K562 (cell line): ENCODE measurements at regions not wholly inside any gene's neighbourhood (a gene's known extent, or its start where the extent isn't known, plus 50 kb on each side); places are given as distances from the start of the nearest gene placed in this dataset.

Experiments used
- ATAC-seq: fragments of 200-7000 bp; cut with Tn5 transposase; 3 replicates; pipeline ENCODE4 v1.9.1; 2020; ENCODE audit warnings: moderate library complexity
- BruUV-seq: library from RNA; stranded (reverse); fragments of 400-500 nt; replicated peaks from 2 replicates; lab custom pipeline; 2021; lab: Mats Ljungman, UMichigan
- CTCF ChIA-PET: fragments of 300-600 bp; formaldehyde crosslinking; extraction: SDS; loops from one replicate; lab custom pipeline; 2021; ENCODE audit warnings: low intra/inter-chr PET ratio; lab: Yijun Ruan, JAX
- POLR2A ChIA-PET: fragments of 300-600, 350-650 bp; sonication (Branson Sonifier 250); formaldehyde crosslinking; extraction: SDS; loops from one replicate; lab custom pipeline; 2021; ENCODE audit warnings: antibody characterized with exemption, inconsistent platforms; lab: Yijun Ruan, JAX
- DNase-seq, 4 experiments: peaks; one replicate each; pipeline versions ENCODE4 v3.0.0 to v3.0.0-alpha.2; 2011 to 2018; ENCODE audit warnings: low spot score in 3 of 4, mixed read lengths in 3 of 4; ENCODE audit errors: extremely low read depth in 1 of 4
- FAIRE-seq: peaks from 2 replicates; lab custom pipeline; 2011; peaks lifted over from hg19 to GRCh38; lab: Jason Lieb, UNC
- H2AFZ ChIP-seq: 2 replicates; pipeline ENCODE4 v1.6.0; 2011; ENCODE audit warnings: low read depth, low read length, control low read depth, inconsistent platforms
- H3K27ac ChIP-seq: fragments of 200-600 bp; 3 replicates; pipeline ENCODE4 v1.8.0; 2011; ENCODE audit warnings: low read depth, mild to moderate bottlenecking, control low read depth, inconsistent platforms, low read length, moderate library complexity, mixed read lengths; ENCODE audit errors: extremely low read depth
- H3K27me3 ChIP-seq, 2 experiments: fragments of 300-600 bp in 1 of 2; 2 replicates in 1 of 2; 3 replicates in 1 of 2; pipeline versions ENCODE4 v1.6.0 to v1.8.0; 2011; ENCODE audit warnings: inconsistent platforms in 2 of 2, low read length in 2 of 2, mild to moderate bottlenecking in 1 of 2, mixed read lengths in 1 of 2, moderate library complexity in 1 of 2; ENCODE audit not compliant: control insufficient read depth in 2 of 2, insufficient read depth in 2 of 2
- H3K36me3 ChIP-seq: fragments of 300-600 bp; 3 replicates; pipeline ENCODE4 v1.8.0; 2011; ENCODE audit warnings: mild to moderate bottlenecking, low read length, inconsistent platforms; ENCODE audit not compliant: control insufficient read depth, insufficient read depth
- H3K4me1 ChIP-seq, 2 experiments: fragments of 200-600 bp in 1 of 2; replicated peaks in 1 of 2; 2 replicates in 1 of 2; 3 replicates in 1 of 2; pipeline versions ENCODE4 v1.5.1 to v1.8.0; 2011; ENCODE audit warnings: inconsistent platforms in 2 of 2, low read length in 2 of 2, mild to moderate bottlenecking in 1 of 2, mixed read lengths in 1 of 2, moderate library complexity in 1 of 2; ENCODE audit not compliant: control insufficient read depth in 2 of 2, insufficient read depth in 2 of 2
- H3K4me2 ChIP-seq: 2 replicates; pipeline ENCODE4 v1.6.1; 2011; ENCODE audit warnings: low read length, control low read depth, inconsistent platforms, mixed read lengths; ENCODE audit not compliant: insufficient read depth
- H3K4me3 ChIP-seq: fragments of 200-600 bp; sonication (generic), shearing (Covaris generic); 2 replicates; pipeline ENCODE4 v1.5.1; 2016; ENCODE audit warnings: control low read depth, inconsistent platforms
- H3K79me2 ChIP-seq: fragments of 200-600 bp; 3 replicates; pipeline ENCODE4 v1.8.0; 2011; ENCODE audit warnings: low read length, inconsistent platforms; ENCODE audit not compliant: control insufficient read depth, insufficient read depth
- H3K9ac ChIP-seq, 2 experiments: 2 replicates each; pipeline versions ENCODE4 v1.6.0 to v1.6.1; 2011; ENCODE audit warnings: low read depth in 2 of 2, low read length in 2 of 2, control low read depth in 1 of 2, inconsistent platforms in 1 of 2, mild to moderate bottlenecking in 1 of 2, mixed read lengths in 1 of 2; ENCODE audit not compliant: insufficient read depth in 1 of 2
- H3K9me1 ChIP-seq: one replicate; pipeline ENCODE4 v1.6.0; 2011; ENCODE audit warnings: inconsistent platforms, mild to moderate bottlenecking, low read length, moderate library complexity; ENCODE audit not compliant: control insufficient read depth, insufficient read depth
- H3K9me3 ChIP-seq: replicated peaks from 2 replicates; pipeline ENCODE4 v1.5.1; 2011; ENCODE audit warnings: low read depth, low read length, inconsistent platforms; ENCODE audit not compliant: control insufficient read depth, insufficient read depth
- H4K20me1 ChIP-seq: replicated peaks from 2 replicates; pipeline ENCODE4 v1.6.1; 2011; ENCODE audit warnings: low read length, inconsistent platforms, mixed read lengths; ENCODE audit not compliant: control insufficient read depth, insufficient read depth
- ASH1L ChIP-seq: fragments of 450-650 bp; IDR thresholded peaks from 2 replicates; pipeline ENCODE4 v1.6.1; 2018; ENCODE audit warnings: borderline replicate concordance, mild to moderate bottlenecking, low read depth; ENCODE audit not compliant: partially characterized antibody
- BDP1 ChIP-seq: IDR thresholded peaks from 3 replicates; pipeline ENCODE4 v1.6.1; 2011; ENCODE audit not compliant: insufficient read length, insufficient read depth
- BMI1 ChIP-seq: fragments of 150-350 bp; IDR thresholded peaks from 2 replicates; pipeline ENCODE4 v1.6.1; 2014; ENCODE audit warnings: low read length
- DIDO1 ChIP-seq: fragments of 450-650 bp; IDR thresholded peaks from 2 replicates; pipeline ENCODE4 v1.6.1; 2016; ENCODE audit warnings: low read depth, missing biosample characterization, missing genetic modification characterization
- E2F3 ChIP-seq: fragments of 250-450 bp; sonication (Bioruptor Pico); IDR thresholded peaks from 2 replicates; pipeline ENCODE4 v1.4.0; 2020; ENCODE audit warnings: mild to moderate bottlenecking
- ESRRA ChIP-seq: fragments of 450-650 bp; IDR thresholded peaks from 2 replicates; pipeline ENCODE4 v1.6.1; 2014; ENCODE audit warnings: low read depth, mild to moderate bottlenecking, moderate library complexity, borderline replicate concordance
- MTA2 ChIP-seq: fragments of 450-650 bp; IDR thresholded peaks from 2 replicates; pipeline ENCODE4 v1.6.1; 2016; ENCODE audit warnings: low read depth
- OTX1 ChIP-seq: fragments of 450-650 bp; formaldehyde crosslinking; IDR thresholded peaks from 2 replicates; pipeline ENCODE4 v1.4.0; 2022; ENCODE audit warnings: mild to moderate bottlenecking
- RBM17 ChIP-seq: fragments of 200-400 bp; formaldehyde crosslinking; IDR thresholded peaks from 2 replicates; pipeline ENCODE4 v1.6.1; 2017; ENCODE audit warnings: low read depth, mild to moderate bottlenecking, low read length, borderline replicate concordance
- SMARCB1 ChIP-seq: IDR thresholded peaks from 2 replicates; pipeline ENCODE4 v1.6.1; 2011; ENCODE audit warnings: improper control_type of control experiment, low read depth; ENCODE audit not compliant: insufficient read length
- TBL1XR1 ChIP-seq, 2 experiments: IDR thresholded peaks; 2 replicates each; pipeline ENCODE4 v1.6.1; 2012; ENCODE audit warnings: improper control_type of control experiment in 2 of 2, low read length in 2 of 2, mild to moderate bottlenecking in 1 of 2
- THRA ChIP-seq: fragments of 450-650 bp; IDR thresholded peaks from 2 replicates; pipeline ENCODE4 v1.6.1; 2017; ENCODE audit warnings: mild to moderate bottlenecking, moderate library complexity
- WGBS: fragments of 100-300 bp; shearing (Covaris generic); methylation state at CpG from one replicate; pipeline ENCODE4 v1.1.6; 2016; ENCODE audit warnings: low coverage, mixed read lengths; ENCODE audit not compliant: insufficient coverage; ENCODE audit errors: missing lambda C conversion rate; 5-methylcytosine and 5-hydroxymethylcytosine counted together
- in situ Hi-C: fragments of 300-500 bp; cut with MboI; formaldehyde crosslinking; loops from 4 replicates; pipeline ENCODE4 v1.15.0; 2018; ENCODE audit warnings: inconsistent platforms, mixed read lengths
- intact Hi-C: fragments of 100-400 bp; cut with micrococcal nuclease; formaldehyde crosslinking; loops from 2 replicates; pipeline ENCODE4 v1.14.2; 2022
- TF ChIP-seq, protein P1 (sequence below): sonication (generic); formaldehyde crosslinking; IDR thresholded peaks from 2 replicates; pipeline ENCODE4 v1.8.1; 2023; ENCODE audit warnings: missing genetic modification reagents, mild to moderate bottlenecking, borderline replicate concordance
- TF ChIP-seq, protein P2 (sequence below): fragments of 250-450 bp; sonication (Bioruptor Pico); IDR thresholded peaks from 2 replicates; pipeline ENCODE4 v1.8.0; 2021; ENCODE audit warnings: borderline replicate concordance, mild to moderate bottlenecking, moderate library complexity; ENCODE audit not compliant: poor library complexity, severe bottlenecking
- TF ChIP-seq, protein P3 (sequence below): fragments of 250-450 bp; sonication (Bioruptor Pico); IDR thresholded peaks from 2 replicates; pipeline ENCODE4 v1.8.0; 2022; ENCODE audit warnings: inconsistent platforms, mild to moderate bottlenecking, moderate library complexity, borderline replicate concordance

- ATAC-seq (no peak), FAIRE-seq (no peak), DNase-seq (no peak)
- H2AFZ ChIP-seq, result peak overlapping the region; percentile 77; the same call in 1 of the 2 replicates
- H3K27me3 ChIP-seq, result no peaks in the 10 kb centered on the region
- no peak overlapping the region for H3K4me3 ChIP-seq
- H4K20me1 ChIP-seq, result no peaks in the 10 kb centered on the region
- peaks cover 2% of the 10 kb centered on the region for H3K9me1 ChIP-seq
- no peak overlapping the region for H3K27ac ChIP-seq
- H3K9ac ChIP-seq, result no peak overlapping the region
- in situ Hi-C loops, result loop anchor here (5.0 kb wide), 2 partner anchors 114 to 259 kb away; no protein-coding TSS in a partner anchor
- WGBS, result 18% methylated on average over 3 of the region's 3 CpGs
- H3K36me3 ChIP-seq, result no peaks in the 10 kb centered on the region
- peaks cover 19 to 22% of the 10 kb centered on the region in 2 experiments for H3K4me1 ChIP-seq
- BruUV-seq, result no TSS peak
- CTCF ChIA-PET, result interaction anchor here (1.1 kb wide), 1 partner anchor 262 kb away, joined by 4 read pairs; no protein-coding TSS in a partner anchor
- H3K4me2 ChIP-seq, result no peak overlapping the region
- intact Hi-C loops, result loop anchor here (1.0 to 5.0 kb wide), 5 partner anchors 99 to 261 kb away; no protein-coding TSS in a partner anchor
- no peaks in the 10 kb centered on the region for H3K79me2 ChIP-seq
- POLR2A ChIA-PET, result interaction anchor here (1.0 to 1.5 kb wide), 2 partner anchors 17 to 39 kb away, joined by 3 read pairs; no protein-coding TSS in a partner anchor
- H3K9me3 ChIP-seq, result no peaks in the 10 kb centered on the region
- no peak for TF ChIP-seq ESRRA
- no peak for TF ChIP-seq RBM17
- no peak for TF ChIP-seq MTA2
- no peak for TF ChIP-seq ASH1L
- TF ChIP-seq, protein P1, sequence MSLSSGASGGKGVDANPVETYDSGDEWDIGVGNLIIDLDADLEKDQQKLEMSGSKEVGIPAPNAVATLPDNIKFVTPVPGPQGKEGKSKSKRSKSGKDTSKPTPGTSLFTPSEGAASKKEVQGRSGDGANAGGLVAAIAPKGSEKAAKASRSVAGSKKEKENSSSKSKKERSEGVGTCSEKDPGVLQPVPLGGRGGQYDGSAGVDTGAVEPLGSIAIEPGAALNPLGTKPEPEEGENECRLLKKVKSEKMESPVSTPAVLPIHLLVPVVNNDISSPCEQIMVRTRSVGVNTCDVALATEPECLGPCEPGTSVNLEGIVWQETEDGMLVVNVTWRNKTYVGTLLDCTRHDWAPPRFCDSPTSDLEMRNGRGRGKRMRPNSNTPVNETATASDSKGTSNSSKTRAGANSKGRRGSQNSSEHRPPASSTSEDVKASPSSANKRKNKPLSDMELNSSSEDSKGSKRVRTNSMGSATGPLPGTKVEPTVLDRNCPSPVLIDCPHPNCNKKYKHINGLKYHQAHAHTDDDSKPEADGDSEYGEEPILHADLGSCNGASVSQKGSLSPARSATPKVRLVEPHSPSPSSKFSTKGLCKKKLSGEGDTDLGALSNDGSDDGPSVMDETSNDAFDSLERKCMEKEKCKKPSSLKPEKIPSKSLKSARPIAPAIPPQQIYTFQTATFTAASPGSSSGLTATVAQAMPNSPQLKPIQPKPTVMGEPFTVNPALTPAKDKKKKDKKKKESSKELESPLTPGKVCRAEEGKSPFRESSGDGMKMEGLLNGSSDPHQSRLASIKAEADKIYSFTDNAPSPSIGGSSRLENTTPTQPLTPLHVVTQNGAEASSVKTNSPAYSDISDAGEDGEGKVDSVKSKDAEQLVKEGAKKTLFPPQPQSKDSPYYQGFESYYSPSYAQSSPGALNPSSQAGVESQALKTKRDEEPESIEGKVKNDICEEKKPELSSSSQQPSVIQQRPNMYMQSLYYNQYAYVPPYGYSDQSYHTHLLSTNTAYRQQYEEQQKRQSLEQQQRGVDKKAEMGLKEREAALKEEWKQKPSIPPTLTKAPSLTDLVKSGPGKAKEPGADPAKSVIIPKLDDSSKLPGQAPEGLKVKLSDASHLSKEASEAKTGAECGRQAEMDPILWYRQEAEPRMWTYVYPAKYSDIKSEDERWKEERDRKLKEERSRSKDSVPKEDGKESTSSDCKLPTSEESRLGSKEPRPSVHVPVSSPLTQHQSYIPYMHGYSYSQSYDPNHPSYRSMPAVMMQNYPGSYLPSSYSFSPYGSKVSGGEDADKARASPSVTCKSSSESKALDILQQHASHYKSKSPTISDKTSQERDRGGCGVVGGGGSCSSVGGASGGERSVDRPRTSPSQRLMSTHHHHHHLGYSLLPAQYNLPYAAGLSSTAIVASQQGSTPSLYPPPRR (CRISPR knock-in tag), result no peak
- TF ChIP-seq SMARCB1, result no peak
- no peak for TF ChIP-seq THRA
- no peak for TF ChIP-seq BDP1
- TF ChIP-seq BMI1, result no peak
- no peak for TF ChIP-seq DIDO1
- TF ChIP-seq TBL1XR1 (IDR thresholded peaks at IDR 0.05; ENCODE audit: low read length in 2 of 2), result no peak
- no peak for TF ChIP-seq E2F3 (CRISPR knock-in tag)
- no peak for TF ChIP-seq OTX1 (CRISPR knock-in tag)
- TF ChIP-seq, protein P2, sequence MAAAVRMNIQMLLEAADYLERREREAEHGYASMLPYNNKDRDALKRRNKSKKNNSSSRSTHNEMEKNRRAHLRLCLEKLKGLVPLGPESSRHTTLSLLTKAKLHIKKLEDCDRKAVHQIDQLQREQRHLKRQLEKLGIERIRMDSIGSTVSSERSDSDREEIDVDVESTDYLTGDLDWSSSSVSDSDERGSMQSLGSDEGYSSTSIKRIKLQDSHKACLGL, result no peak
- TF ChIP-seq, protein P3, sequence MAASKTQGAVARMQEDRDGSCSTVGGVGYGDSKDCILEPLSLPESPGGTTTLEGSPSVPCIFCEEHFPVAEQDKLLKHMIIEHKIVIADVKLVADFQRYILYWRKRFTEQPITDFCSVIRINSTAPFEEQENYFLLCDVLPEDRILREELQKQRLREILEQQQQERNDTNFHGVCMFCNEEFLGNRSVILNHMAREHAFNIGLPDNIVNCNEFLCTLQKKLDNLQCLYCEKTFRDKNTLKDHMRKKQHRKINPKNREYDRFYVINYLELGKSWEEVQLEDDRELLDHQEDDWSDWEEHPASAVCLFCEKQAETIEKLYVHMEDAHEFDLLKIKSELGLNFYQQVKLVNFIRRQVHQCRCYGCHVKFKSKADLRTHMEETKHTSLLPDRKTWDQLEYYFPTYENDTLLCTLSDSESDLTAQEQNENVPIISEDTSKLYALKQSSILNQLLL (CRISPR knock-in tag), result no peak
These were observed 58.7 kb upstream of the BEGAIN start for GRCh38 chr14:100645982-100646314.
